HFF-Myc (cell line): ENCODE measurements at regions not wholly inside any gene's neighbourhood (a gene's known extent, or its start where the extent isn't known, plus 50 kb on each side); places are given as distances from the start of the nearest gene placed in this dataset.

Experiments used
- DNase-seq: peaks from one replicate; pipeline ENCODE4 v3.0.0-alpha.2; 2011; ENCODE audit warnings: low read depth; ENCODE audit errors: extremely low read depth
- H3K4me3 ChIP-seq: replicated peaks from 2 replicates; pipeline ENCODE4 v1.5.1; 2011; ENCODE audit warnings: low read depth, mild to moderate bottlenecking, control low read depth, low read length
- TF ChIP-seq, protein P1 (sequence below): IDR thresholded peaks from 2 replicates; pipeline ENCODE4 v1.5.1; 2012; ENCODE audit warnings: mild to moderate bottlenecking, low read depth, low read length, control low read depth; ENCODE audit errors: missing control alignments

GRCh38 chr3:72489901-72490300, 358.3 kb downstream of the SHQ1 start:
- H3K4me3 ChIP-seq, result no peak overlapping the region
- TF ChIP-seq, protein P1, sequence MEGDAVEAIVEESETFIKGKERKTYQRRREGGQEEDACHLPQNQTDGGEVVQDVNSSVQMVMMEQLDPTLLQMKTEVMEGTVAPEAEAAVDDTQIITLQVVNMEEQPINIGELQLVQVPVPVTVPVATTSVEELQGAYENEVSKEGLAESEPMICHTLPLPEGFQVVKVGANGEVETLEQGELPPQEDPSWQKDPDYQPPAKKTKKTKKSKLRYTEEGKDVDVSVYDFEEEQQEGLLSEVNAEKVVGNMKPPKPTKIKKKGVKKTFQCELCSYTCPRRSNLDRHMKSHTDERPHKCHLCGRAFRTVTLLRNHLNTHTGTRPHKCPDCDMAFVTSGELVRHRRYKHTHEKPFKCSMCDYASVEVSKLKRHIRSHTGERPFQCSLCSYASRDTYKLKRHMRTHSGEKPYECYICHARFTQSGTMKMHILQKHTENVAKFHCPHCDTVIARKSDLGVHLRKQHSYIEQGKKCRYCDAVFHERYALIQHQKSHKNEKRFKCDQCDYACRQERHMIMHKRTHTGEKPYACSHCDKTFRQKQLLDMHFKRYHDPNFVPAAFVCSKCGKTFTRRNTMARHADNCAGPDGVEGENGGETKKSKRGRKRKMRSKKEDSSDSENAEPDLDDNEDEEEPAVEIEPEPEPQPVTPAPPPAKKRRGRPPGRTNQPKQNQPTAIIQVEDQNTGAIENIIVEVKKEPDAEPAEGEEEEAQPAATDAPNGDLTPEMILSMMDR, result no peak
- DNase-seq, result no peak

DNA sequence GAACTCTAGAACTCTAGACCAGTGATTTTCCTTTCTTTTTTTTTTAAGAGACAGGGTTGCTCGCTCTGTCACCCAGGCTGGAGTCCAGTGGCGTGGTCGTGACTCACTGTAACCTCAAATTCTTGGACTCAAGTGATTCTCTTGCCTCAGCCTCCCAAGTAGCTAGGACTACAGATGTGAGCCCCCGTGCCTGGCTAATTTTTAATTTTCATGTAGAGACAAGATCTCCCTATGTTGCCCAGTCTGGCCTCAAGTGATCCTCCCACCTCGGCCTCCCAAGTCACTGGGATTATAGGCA, 359.6 kb downstream of the SHQ1 start:
- H3K4me3 ChIP-seq, result no peak overlapping the region
- DNase-seq, result no peak
- TF ChIP-seq, protein P1, result no peak

DNA sequence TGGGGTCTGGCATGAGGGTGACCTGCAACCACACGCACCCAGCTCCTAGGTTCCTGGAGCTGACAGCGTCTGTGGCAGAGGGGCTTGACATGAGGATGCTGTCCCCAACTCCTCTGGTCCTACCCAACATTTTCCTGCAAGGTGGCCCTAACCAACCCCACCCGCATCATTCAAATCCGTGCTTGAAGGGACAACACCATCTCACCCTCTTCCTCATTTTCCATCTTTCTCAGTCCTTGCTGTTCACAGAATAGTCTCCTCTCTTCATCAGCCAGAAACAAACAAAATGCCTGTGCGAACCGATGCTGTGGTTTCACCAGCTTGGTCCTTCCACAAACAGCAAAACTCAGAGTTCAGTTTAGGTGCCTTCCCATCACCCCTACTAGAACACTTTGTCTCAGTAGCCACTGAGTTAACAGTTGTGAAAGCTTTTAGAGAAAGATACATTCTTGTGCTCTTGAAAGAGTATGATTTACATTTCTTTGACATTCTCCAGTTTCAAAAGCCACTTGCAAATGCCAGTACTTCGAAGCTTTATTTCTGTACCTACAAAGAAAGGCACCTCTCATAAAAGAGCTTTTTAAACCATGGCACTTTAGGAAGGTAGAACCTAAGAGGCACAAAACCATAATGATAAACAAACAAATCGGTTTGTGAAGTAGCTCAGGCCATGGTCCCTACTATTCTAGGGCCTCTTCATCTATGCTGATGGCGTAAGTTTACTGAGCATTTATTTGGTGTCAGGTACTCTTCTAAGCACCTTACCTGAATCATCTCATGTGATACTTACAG, 360.1 kb downstream of the SHQ1 start:
- no peak for DNase-seq
- no peak overlapping the region for H3K4me3 ChIP-seq
- TF ChIP-seq, protein P1, result no peak

- H3K4me3 ChIP-seq, result no peak overlapping the region
- TF ChIP-seq, protein P1, result no peak
- peak; percentile 55 for DNase-seq
Measured at GRCh38 chr3:72487078-72487765, 361.0 kb downstream of the SHQ1 start.

GRCh38 chr3:72485641-72486040, 362.6 kb downstream of the SHQ1 start:
- TF ChIP-seq, protein P1, result no peak
- no peak for DNase-seq

GRCh38 chr3:72483554-72484104, 364.6 kb downstream of the SHQ1 start:
- no peak for DNase-seq
- TF ChIP-seq, protein P1, result no peak
- H3K4me3 ChIP-seq, result no peak overlapping the region

More at GRCh38 chr3:72485641-72486040, 362.6 kb downstream of the SHQ1 start:
- no peak overlapping the region for H3K4me3 ChIP-seq
